MCF 10A (cell line): ENCODE measurements at regions not wholly inside any gene's neighbourhood (a gene's known extent, or its start where the extent isn't known, plus 50 kb on each side); places are given as distances from the start of the nearest gene placed in this dataset.

Source experiments
- BruUV-seq: library from RNA; stranded (reverse); fragments of 400-500 nt; replicated peaks from 2 replicates; lab custom pipeline; 2021; lab: Mats Ljungman, UMichigan
- CTCF ChIA-PET: fragments of 300-600 bp; sonication (Branson Sonifier 250); formaldehyde crosslinking; extraction: SDS; loops from one replicate; lab custom pipeline; 2021; ENCODE audit warnings: antibody characterized with exemption, inconsistent platforms; lab: Yijun Ruan, JAX
- POLR2A ChIA-PET: fragments of 300-600, 350-650 bp; sonication (Branson Sonifier 250); formaldehyde crosslinking; extraction: SDS; loops from one replicate; lab custom pipeline; 2020; ENCODE audit warnings: antibody characterized with exemption, inconsistent platforms; lab: Yijun Ruan, JAX
- DNase-seq: peaks from one replicate; pipeline ENCODE4 v3.0.0-alpha.2; 2018; ENCODE audit not compliant: unreplicated experiment
- H3K27ac Mint-ChIP-seq: one replicate; pipeline ENCODE4 v1.8.0; 2022; ENCODE audit warnings: mild to moderate bottlenecking, low read depth, mixed read lengths; ENCODE audit not compliant: unreplicated experiment
- H3K27me3 Mint-ChIP-seq: one replicate; pipeline ENCODE4 v1.8.0; 2022; ENCODE audit warnings: mixed read lengths; ENCODE audit not compliant: insufficient read depth, unreplicated experiment
- H3K36me3 Mint-ChIP-seq: one replicate; pipeline ENCODE4 v1.8.0; 2022; ENCODE audit warnings: mild to moderate bottlenecking, moderate library complexity, mixed read lengths; ENCODE audit not compliant: insufficient read depth, unreplicated experiment
- H3K4me1 Mint-ChIP-seq: one replicate; pipeline ENCODE4 v1.8.0; 2022; ENCODE audit warnings: mixed read lengths; ENCODE audit not compliant: insufficient read depth, unreplicated experiment
- H3K4me3 Mint-ChIP-seq: one replicate; pipeline ENCODE4 v1.8.0; 2022; ENCODE audit warnings: mild to moderate bottlenecking, moderate library complexity, mixed read lengths; ENCODE audit not compliant: unreplicated experiment
- H3K9me3 Mint-ChIP-seq: one replicate; pipeline ENCODE4 v1.8.0; 2022; ENCODE audit warnings: mixed read lengths; ENCODE audit not compliant: unreplicated experiment
- intact Hi-C: fragments of 100-400 bp; cut with micrococcal nuclease; formaldehyde crosslinking; loops from 2 replicates; pipeline ENCODE4 v1.14.1; 2022
- TF ChIP-seq, protein P1 (sequence below): fragments of 200-600 bp; IDR thresholded peaks from one replicate; pipeline ENCODE4 v1.8.0; 2022; ENCODE audit warnings: antibody characterized with exemption, mild to moderate bottlenecking; ENCODE audit not compliant: unreplicated experiment

DNA sequence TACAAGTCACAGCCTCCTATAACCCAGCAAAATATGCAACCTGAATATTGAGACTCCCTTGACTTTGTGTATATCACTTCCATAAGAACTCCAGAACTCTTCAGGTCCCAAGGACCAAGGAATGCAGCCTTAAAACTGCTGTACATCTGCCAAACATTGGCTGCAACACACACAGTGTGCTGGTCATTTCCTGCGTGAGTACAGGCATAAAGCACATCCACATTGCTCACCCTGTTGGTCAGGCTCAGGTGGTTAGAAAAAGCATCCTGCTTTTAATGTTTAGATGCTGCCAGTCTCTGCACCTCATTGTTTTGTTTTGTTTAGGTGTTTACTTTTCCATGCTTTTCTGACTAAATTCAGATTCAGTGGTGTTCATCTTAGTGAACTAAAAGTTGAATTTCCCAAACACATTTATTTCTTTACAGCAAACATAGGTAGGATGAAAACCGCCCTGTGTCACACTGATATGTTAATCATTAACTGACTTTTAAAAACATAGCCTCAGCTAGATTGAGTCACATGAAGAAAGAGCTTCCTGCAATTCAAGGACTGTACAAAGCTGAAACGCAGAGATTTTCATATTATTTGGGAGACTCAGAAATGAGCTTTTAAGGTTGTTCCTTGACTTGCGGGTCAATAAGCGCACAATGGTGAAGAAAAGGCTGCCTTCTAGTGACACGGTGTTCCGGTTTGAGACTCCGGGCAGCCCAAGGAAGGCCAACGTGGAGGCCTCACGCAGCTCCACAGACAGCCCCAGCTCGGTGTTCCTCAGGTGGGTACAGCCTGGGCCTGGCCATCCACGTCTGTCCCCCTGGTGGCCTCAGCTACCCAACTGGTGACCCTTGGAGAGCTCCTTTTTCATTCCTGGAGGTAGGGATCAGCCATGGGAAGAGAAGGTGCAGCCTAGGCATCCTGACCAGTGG lies 52.2 kb upstream of the GRAMD2B start:
- ChIA-PET CTCF (interaction anchor here (0.6 to 1.9 kb wide), 8 partner anchors 12 to 148 kb away, joined by 3 to 7 read pairs (median 4); no protein-coding TSS in a partner anchor), POLR2A (interaction anchor here (0.6 to 5.6 kb wide), 5 partner anchors 10 to 148 kb away, joined by 3 to 82 read pairs (median 4); partner anchors contain the start of gene GRAMD2B)
- Mint-ChIP-seq H3K4me3 (no peak overlapping the region), H3K4me1 (peaks cover 27% of the 10 kb centered on the region), H3K36me3 (no peaks in the 10 kb centered on the region), H3K27me3 (no peaks in the 10 kb centered on the region), H3K27ac (no peak overlapping the region), H3K9me3 (no peaks in the 10 kb centered on the region)
- TF ChIP-seq, protein P1, sequence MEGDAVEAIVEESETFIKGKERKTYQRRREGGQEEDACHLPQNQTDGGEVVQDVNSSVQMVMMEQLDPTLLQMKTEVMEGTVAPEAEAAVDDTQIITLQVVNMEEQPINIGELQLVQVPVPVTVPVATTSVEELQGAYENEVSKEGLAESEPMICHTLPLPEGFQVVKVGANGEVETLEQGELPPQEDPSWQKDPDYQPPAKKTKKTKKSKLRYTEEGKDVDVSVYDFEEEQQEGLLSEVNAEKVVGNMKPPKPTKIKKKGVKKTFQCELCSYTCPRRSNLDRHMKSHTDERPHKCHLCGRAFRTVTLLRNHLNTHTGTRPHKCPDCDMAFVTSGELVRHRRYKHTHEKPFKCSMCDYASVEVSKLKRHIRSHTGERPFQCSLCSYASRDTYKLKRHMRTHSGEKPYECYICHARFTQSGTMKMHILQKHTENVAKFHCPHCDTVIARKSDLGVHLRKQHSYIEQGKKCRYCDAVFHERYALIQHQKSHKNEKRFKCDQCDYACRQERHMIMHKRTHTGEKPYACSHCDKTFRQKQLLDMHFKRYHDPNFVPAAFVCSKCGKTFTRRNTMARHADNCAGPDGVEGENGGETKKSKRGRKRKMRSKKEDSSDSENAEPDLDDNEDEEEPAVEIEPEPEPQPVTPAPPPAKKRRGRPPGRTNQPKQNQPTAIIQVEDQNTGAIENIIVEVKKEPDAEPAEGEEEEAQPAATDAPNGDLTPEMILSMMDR = peak; percentile 7
- peak; percentile 50 for DNase-seq
- intact Hi-C loops = no loop called here
- BruUV-seq = no TSS peak

DNA sequence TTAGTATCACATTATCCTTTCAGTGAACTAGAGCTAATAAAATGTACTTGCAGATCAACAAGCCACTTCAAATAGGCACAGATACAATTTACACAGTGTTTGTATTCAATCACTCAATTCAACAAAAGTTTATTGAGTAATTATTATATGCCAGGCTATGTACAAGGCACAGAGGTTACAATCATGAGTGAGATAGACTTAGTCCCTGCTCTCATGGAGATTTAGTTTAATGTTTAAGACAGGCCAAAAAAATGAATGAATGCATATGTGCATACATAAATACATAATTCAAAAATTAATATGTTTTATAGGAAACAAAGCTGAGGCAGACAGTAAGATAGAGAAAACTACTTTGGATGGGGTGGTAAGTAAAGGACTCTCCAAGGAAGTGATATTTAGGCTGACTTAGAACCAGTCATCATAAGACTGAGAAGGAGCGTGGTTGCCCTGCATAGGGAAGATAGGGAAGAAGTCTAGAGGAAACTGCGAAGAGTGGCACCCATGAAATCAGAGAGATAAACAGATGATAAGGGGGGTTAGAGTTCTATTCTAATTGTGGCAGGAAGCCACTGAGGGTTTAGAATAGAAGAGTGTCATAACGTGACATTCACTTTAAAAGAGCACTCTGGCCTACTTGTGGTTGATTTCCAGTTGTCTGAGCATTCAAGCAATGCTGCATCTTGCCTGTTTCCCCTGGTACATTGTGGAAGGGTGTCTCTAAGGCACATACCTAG lies 49.7 kb upstream of the GRAMD2B start:
- POLR2A ChIA-PET = interaction anchor here (1.0 to 5.6 kb wide), 4 partner anchors 8 to 50 kb away, joined by 3 to 82 read pairs (median 4); partner anchors contain the start of gene GRAMD2B
- TF ChIP-seq, protein P1 = no peak
- BruUV-seq = no TSS peak
- DNase-seq = no peak
- Mint-ChIP-seq H3K4me1 (peaks cover 24% of the 10 kb centered on the region), H3K36me3 (no peaks in the 10 kb centered on the region), H3K27ac (no peak overlapping the region), H3K27me3 (no peaks in the 10 kb centered on the region), H3K9me3 (no peaks in the 10 kb centered on the region), H3K4me3 (no peak overlapping the region)
- CTCF ChIA-PET = no interaction called here
- intact Hi-C loops = no loop called here
